ENCODE measurements at regions not wholly inside any gene's neighbourhood (a gene's known extent, or its start where the extent isn't known, plus 50 kb on each side); places are given as distances from the start of the nearest gene placed in this dataset.

- no peaks in the 10 kb centered on the region for H3K79me2 ChIP-seq (ENCODE audit: control insufficient read depth, insufficient read depth, low read length)
- no peak overlapping the region for H3K4me2 ChIP-seq (replicated peaks; ENCODE audit: low read depth, low read length, poor library complexity, severe bottlenecking)
- TF ChIP-seq, protein P1, sequence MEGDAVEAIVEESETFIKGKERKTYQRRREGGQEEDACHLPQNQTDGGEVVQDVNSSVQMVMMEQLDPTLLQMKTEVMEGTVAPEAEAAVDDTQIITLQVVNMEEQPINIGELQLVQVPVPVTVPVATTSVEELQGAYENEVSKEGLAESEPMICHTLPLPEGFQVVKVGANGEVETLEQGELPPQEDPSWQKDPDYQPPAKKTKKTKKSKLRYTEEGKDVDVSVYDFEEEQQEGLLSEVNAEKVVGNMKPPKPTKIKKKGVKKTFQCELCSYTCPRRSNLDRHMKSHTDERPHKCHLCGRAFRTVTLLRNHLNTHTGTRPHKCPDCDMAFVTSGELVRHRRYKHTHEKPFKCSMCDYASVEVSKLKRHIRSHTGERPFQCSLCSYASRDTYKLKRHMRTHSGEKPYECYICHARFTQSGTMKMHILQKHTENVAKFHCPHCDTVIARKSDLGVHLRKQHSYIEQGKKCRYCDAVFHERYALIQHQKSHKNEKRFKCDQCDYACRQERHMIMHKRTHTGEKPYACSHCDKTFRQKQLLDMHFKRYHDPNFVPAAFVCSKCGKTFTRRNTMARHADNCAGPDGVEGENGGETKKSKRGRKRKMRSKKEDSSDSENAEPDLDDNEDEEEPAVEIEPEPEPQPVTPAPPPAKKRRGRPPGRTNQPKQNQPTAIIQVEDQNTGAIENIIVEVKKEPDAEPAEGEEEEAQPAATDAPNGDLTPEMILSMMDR (IDR thresholded peaks at IDR 0.05) = no peak
- TF ChIP-seq EZH2 (IDR thresholded peaks at IDR 0.05; ENCODE audit: borderline replicate concordance, insufficient read depth, low read depth, low read length, poor library complexity, severe bottlenecking) = no peak
- no peak overlapping the region for H3K9ac ChIP-seq (ENCODE audit: low read length)
- no peaks in the 10 kb centered on the region for H3K27me3 Mint-ChIP-seq
- H3K27me3 ChIP-seq (replicated peaks in 1 of 4; ENCODE audit: control extremely low read depth in 1 of 4, control insufficient read depth in 3 of 4, insufficient read depth in 4 of 4, low read length in 3 of 4) = no peaks in the 10 kb centered on the region
- H4K20me1 ChIP-seq (ENCODE audit: control insufficient read depth, insufficient read depth, low read length, poor library complexity, severe bottlenecking) = no peaks in the 10 kb centered on the region
- H3K9me3 Mint-ChIP-seq (ENCODE audit: insufficient read depth) = peaks cover 7% of the 10 kb centered on the region
- no peak overlapping the region for H3K4me3 Mint-ChIP-seq
- intact Hi-C loops (cut with micrococcal nuclease) = no loop called here
- no peak for DNase-seq
- H3K4me3 ChIP-seq (ENCODE audit: control extremely low read depth in 1 of 5, extremely low read depth in 1 of 5, insufficient read depth in 1 of 5, low read depth in 2 of 5, low read length in 4 of 5) = no peak overlapping the region
- CTCF ChIA-PET = no interaction called here
- no peaks in the 10 kb centered on the region for H3K9me3 ChIP-seq (ENCODE audit: control extremely low read depth in 1 of 3, control insufficient read depth in 2 of 3, insufficient read depth in 1 of 3, low read length in 2 of 3)
- H3K4me1 Mint-ChIP-seq = no peaks in the 10 kb centered on the region
- POLR2A ChIA-PET = no interaction called here
- no peak for ATAC-seq (ENCODE audit: low read depth)
- no peak overlapping the region for H3K27ac Mint-ChIP-seq
- H3K36me3 ChIP-seq (replicated peaks in 1 of 2; ENCODE audit: control extremely low read depth in 1 of 2, control insufficient read depth in 1 of 2, extremely low read depth in 1 of 2, insufficient read depth in 2 of 2, low read length in 1 of 2) = no peaks in the 10 kb centered on the region
- H3K27ac ChIP-seq (ENCODE audit: low read length in 2 of 2) = no peak overlapping the region
- no peak overlapping the region for H2AFZ ChIP-seq (ENCODE audit: insufficient read depth, low read depth, low read length, poor library complexity, severe bottlenecking)
- WGBS (ENCODE audit: insufficient coverage) = 80% methylated on average over 1 of the region's 5 CpGs
- no peaks in the 10 kb centered on the region for H3K4me1 ChIP-seq (ENCODE audit: control insufficient read depth in 2 of 2, insufficient read depth in 2 of 2, low read length in 2 of 2)
These were observed 278.2 kb upstream of the CHORDC1 start for GRCh38 chr11:90500922-90501568.

- intact Hi-C loops (cut with micrococcal nuclease) = no loop called here
- peaks cover 14% of the 10 kb centered on the region for H3K9me3 Mint-ChIP-seq (ENCODE audit: insufficient read depth)
- no peak for DNase-seq
- WGBS (ENCODE audit: insufficient coverage) = 88% methylated on average over 1 of the region's 1 CpG
- no peak overlapping the region for H3K27ac ChIP-seq (ENCODE audit: low read length in 2 of 2)
- H3K9me3 ChIP-seq (ENCODE audit: control extremely low read depth in 1 of 3, control insufficient read depth in 2 of 3, insufficient read depth in 1 of 3, low read length in 2 of 3) = no peaks in the 10 kb centered on the region
- H3K27me3 ChIP-seq (replicated peaks in 1 of 4; ENCODE audit: control extremely low read depth in 1 of 4, control insufficient read depth in 3 of 4, insufficient read depth in 4 of 4, low read length in 3 of 4) = no peaks in the 10 kb centered on the region
- no peaks in the 10 kb centered on the region for H3K4me1 ChIP-seq (ENCODE audit: control insufficient read depth in 2 of 2, insufficient read depth in 2 of 2, low read length in 2 of 2)
- no peaks in the 10 kb centered on the region for H3K4me1 Mint-ChIP-seq
- no peak overlapping the region for H3K4me3 Mint-ChIP-seq
- TF ChIP-seq, protein P1 (IDR thresholded peaks at IDR 0.05) = no peak
- no peak for TF ChIP-seq EZH2 (IDR thresholded peaks at IDR 0.05; ENCODE audit: borderline replicate concordance, insufficient read depth, low read depth, low read length, poor library complexity, severe bottlenecking)
- no peak overlapping the region for H3K9ac ChIP-seq (ENCODE audit: low read length)
- no peak for ATAC-seq (ENCODE audit: low read depth)
- H2AFZ ChIP-seq (ENCODE audit: insufficient read depth, low read depth, low read length, poor library complexity, severe bottlenecking) = no peak overlapping the region
- H3K36me3 ChIP-seq (replicated peaks in 1 of 2; ENCODE audit: control extremely low read depth in 1 of 2, control insufficient read depth in 1 of 2, extremely low read depth in 1 of 2, insufficient read depth in 2 of 2, low read length in 1 of 2) = no peaks in the 10 kb centered on the region
- H4K20me1 ChIP-seq (ENCODE audit: control insufficient read depth, insufficient read depth, low read length, poor library complexity, severe bottlenecking) = no peaks in the 10 kb centered on the region
- ChIA-PET CTCF (no interaction called here), POLR2A (no interaction called here)
- no peak overlapping the region for H3K4me3 ChIP-seq (ENCODE audit: control extremely low read depth in 1 of 5, extremely low read depth in 1 of 5, insufficient read depth in 1 of 5, low read depth in 2 of 5, low read length in 4 of 5)
- no peak overlapping the region for H3K27ac Mint-ChIP-seq
- no peak overlapping the region for H3K4me2 ChIP-seq (replicated peaks; ENCODE audit: low read depth, low read length, poor library complexity, severe bottlenecking)
- no peaks in the 10 kb centered on the region for H3K79me2 ChIP-seq (ENCODE audit: control insufficient read depth, insufficient read depth, low read length)
- H3K27me3 Mint-ChIP-seq = no peaks in the 10 kb centered on the region
These were observed 273.9 kb upstream of the CHORDC1 start for GRCh38 chr11:90496722-90497121.
